ENCODE measurements at regions not wholly inside any gene's neighbourhood (a gene's known extent, or its start where the extent isn't known, plus 50 kb on each side); places are given as distances from the start of the nearest gene placed in this dataset.

- Mint-ChIP-seq H3K27me3 (ENCODE audit: insufficient read depth, low read depth, poor library complexity) (peaks cover 1% of the 10 kb centered on the region), H3K4me3 (no peak overlapping the region), H3K4me1 (peaks cover 4% of the 10 kb centered on the region), H3K36me3 (ENCODE audit: low read depth) (no peaks in the 10 kb centered on the region), H3K9me3 (no peaks in the 10 kb centered on the region), H3K27ac (no peak overlapping the region)
- Histone ChIP-seq H3K27me3 (ENCODE audit: insufficient read depth) (no peaks in the 10 kb centered on the region), H3K27ac (ENCODE audit: low read depth) (no peak overlapping the region), H3K4me2 (no peak overlapping the region), H3K36me3 (ENCODE audit: insufficient read depth) (no peaks in the 10 kb centered on the region), H4K20me1 (replicated peaks; ENCODE audit: insufficient read depth) (no peaks in the 10 kb centered on the region), H3F3A (replicated peaks; ENCODE audit: low read depth) (no peaks in the 10 kb centered on the region), H3K9me2 (ENCODE audit: insufficient read depth) (peaks cover 14% of the 10 kb centered on the region; the same call in 1 of the 2 replicates), H2AFZ (0 out of 2 replicates have a peak overlapping the region, but pooled peaks have one; percentile 7), H3K4me3 (no peak overlapping the region), H3K4me1 (ENCODE audit: insufficient read depth) (peaks cover 5% of the 10 kb centered on the region; the same call in 1 of the 2 replicates), H3K79me2 (replicated peaks; ENCODE audit: insufficient read depth) (no peaks in the 10 kb centered on the region)
- ATAC-seq (no peak), DNase-seq (ENCODE audit: low spot score) (no peak)
- TF ChIP-seq ZNF331 (CRISPR knock-in tag; IDR thresholded peaks at IDR 0.05; ENCODE audit: low read depth) (no peak), ZNF462 (CRISPR knock-in tag; IDR thresholded peaks at IDR 0.05) (no peak), EZH2 (IDR thresholded peaks at IDR 0.05; ENCODE audit: low read depth, unreplicated experiment) (no peak), CREB1 (CRISPR knock-in tag; IDR thresholded peaks at IDR 0.05; ENCODE audit: low read depth) (no peak), CTCF (conservative IDR thresholded peaks at IDR 0.05; ENCODE audit: low read depth in 2 of 2) (no peak), EZH2phosphoT487 (IDR thresholded peaks at IDR 0.05; ENCODE audit: unreplicated experiment) (no peak), POLR2AphosphoS5 (IDR thresholded peaks at IDR 0.05; ENCODE audit: low read depth) (no peak), JUNB (IDR thresholded peaks at IDR 0.05; ENCODE audit: unreplicated experiment) (no peak), ZNF114 (CRISPR knock-in tag; IDR thresholded peaks at IDR 0.05) (no peak), NANOG (IDR thresholded peaks at IDR 0.05; ENCODE audit: borderline replicate concordance) (no peak), STAT1 (IDR thresholded peaks at IDR 0.05; ENCODE audit: unreplicated experiment) (no peak)
- TF ChIP-seq, protein P1, sequence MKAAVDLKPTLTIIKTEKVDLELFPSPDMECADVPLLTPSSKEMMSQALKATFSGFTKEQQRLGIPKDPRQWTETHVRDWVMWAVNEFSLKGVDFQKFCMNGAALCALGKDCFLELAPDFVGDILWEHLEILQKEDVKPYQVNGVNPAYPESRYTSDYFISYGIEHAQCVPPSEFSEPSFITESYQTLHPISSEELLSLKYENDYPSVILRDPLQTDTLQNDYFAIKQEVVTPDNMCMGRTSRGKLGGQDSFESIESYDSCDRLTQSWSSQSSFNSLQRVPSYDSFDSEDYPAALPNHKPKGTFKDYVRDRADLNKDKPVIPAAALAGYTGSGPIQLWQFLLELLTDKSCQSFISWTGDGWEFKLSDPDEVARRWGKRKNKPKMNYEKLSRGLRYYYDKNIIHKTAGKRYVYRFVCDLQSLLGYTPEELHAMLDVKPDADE (IDR thresholded peaks at IDR 0.05): no peak
- TF ChIP-seq, protein P2, sequence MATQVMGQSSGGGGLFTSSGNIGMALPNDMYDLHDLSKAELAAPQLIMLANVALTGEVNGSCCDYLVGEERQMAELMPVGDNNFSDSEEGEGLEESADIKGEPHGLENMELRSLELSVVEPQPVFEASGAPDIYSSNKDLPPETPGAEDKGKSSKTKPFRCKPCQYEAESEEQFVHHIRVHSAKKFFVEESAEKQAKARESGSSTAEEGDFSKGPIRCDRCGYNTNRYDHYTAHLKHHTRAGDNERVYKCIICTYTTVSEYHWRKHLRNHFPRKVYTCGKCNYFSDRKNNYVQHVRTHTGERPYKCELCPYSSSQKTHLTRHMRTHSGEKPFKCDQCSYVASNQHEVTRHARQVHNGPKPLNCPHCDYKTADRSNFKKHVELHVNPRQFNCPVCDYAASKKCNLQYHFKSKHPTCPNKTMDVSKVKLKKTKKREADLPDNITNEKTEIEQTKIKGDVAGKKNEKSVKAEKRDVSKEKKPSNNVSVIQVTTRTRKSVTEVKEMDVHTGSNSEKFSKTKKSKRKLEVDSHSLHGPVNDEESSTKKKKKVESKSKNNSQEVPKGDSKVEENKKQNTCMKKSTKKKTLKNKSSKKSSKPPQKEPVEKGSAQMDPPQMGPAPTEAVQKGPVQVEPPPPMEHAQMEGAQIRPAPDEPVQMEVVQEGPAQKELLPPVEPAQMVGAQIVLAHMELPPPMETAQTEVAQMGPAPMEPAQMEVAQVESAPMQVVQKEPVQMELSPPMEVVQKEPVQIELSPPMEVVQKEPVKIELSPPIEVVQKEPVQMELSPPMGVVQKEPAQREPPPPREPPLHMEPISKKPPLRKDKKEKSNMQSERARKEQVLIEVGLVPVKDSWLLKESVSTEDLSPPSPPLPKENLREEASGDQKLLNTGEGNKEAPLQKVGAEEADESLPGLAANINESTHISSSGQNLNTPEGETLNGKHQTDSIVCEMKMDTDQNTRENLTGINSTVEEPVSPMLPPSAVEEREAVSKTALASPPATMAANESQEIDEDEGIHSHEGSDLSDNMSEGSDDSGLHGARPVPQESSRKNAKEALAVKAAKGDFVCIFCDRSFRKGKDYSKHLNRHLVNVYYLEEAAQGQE (IDR thresholded peaks at IDR 0.05; ENCODE audit: unreplicated experiment): no peak
These were observed 203.4 kb downstream of the KIF18A start for GRCh38 chr11:27904358-27905055.
